ENCODE measurements at regions not wholly inside any gene's neighbourhood (a gene's known extent, or its start where the extent isn't known, plus 50 kb on each side); places are given as distances from the start of the nearest gene placed in this dataset.

DNA sequence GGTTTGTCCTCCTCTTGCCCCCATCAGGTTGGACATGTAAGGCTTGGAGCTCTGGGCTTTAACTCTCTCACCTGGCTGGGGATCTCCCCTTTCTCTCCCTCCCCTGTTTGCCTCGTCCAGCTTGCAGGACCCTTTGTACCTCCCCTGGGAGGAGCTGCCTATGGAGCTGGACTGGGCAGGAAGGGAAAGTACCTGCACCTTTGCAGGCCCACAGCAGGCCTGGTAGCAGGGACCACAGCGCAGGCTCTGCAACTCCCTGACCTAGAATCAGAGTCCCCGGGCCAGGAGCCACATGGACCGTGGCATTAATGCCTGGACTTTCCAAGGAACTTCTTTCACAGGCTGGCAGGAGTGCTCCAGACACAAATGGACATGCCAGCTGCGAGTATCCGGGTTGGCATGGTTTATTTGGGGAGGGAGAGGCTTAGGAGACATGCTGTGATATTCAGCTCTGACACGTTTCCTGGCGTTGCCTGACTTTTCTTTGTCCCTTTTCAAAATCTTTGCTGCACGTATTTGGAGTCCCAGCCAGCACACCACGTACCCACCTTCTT lies 268.5 kb upstream of the EXOC2 start:
- WGBS (ENCODE audit: insufficient coverage): 67% methylated on average over 9 of the region's 10 CpGs
- no peaks in the 10 kb centered on the region for H3K36me3 ChIP-seq (ENCODE audit: control insufficient read depth, insufficient read depth, low read length)
- no peaks in the 10 kb centered on the region for H3K9me3 ChIP-seq (ENCODE audit: control insufficient read depth, insufficient read depth, low read length)
- DNase-seq (ENCODE audit: low read depth in 4 of 6, low spot score in 6 of 6): peak in 1 of 6 donors; percentile 62
- no peaks in the 10 kb centered on the region for H3K27me3 ChIP-seq (ENCODE audit: control insufficient read depth, insufficient read depth, low read length)
- H3K27ac ChIP-seq (ENCODE audit: low read depth, low read length): no peak overlapping the region
- H3K4me3 ChIP-seq (ENCODE audit: low read depth, low read length): no peak overlapping the region
- H3K4me1 ChIP-seq (ENCODE audit: control insufficient read depth, insufficient read depth, low read length): peaks cover 10% of the 10 kb centered on the region

DNA sequence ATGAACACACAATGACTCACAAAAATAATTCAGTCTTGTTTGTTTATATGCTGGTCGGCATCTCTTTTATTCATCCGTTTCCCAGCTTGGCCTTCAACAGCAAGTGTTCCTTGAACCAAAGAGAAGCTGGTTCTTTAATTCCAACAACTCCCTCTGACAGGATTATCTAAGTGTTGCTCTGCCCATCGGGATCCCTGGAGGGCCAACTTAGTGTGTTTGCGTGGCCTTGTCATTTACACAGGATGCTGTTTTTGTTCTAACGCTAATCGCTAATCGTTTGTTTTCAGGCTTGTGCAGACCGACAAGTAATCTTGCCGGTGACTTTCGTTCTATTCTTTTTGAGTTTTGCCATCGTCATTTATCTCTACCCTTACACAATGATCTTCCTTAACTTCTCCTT lies 267.4 kb upstream of the EXOC2 start:
- Histone ChIP-seq H3K27ac (ENCODE audit: low read depth, low read length) (no peak overlapping the region), H3K27me3 (ENCODE audit: control insufficient read depth, insufficient read depth, low read length) (no peaks in the 10 kb centered on the region), H3K9me3 (ENCODE audit: control insufficient read depth, insufficient read depth, low read length) (no peaks in the 10 kb centered on the region), H3K4me1 (ENCODE audit: control insufficient read depth, insufficient read depth, low read length) (peaks cover 10% of the 10 kb centered on the region), H3K4me3 (ENCODE audit: low read depth, low read length) (no peak overlapping the region), H3K36me3 (ENCODE audit: control insufficient read depth, insufficient read depth, low read length) (no peaks in the 10 kb centered on the region)
- peak in 1 of 6 donors; percentile 21 for DNase-seq (ENCODE audit: low read depth in 4 of 6, low spot score in 6 of 6)
- 24% methylated on average over 5 of the region's 11 CpGs for WGBS (ENCODE audit: insufficient coverage)

DNA sequence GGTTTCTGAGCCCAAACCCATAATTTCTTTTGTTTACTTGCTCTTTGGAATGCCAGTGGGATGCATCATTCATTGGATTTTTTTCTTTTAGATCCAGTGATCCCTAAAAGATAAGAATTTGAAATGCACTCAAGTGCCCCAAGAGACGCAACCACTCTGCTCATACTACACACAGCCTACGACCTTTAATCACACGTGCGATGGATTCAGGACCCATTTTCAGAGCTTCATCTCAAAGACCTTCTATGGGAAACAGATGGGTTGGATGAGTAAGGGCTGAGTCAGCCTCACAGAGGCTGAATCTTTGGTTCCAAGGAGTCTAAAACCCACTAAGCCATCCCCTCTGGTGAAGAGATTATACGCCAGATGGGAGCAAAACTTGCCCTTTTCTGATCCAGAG lies 265.5 kb upstream of the EXOC2 start:
- Histone ChIP-seq H3K4me1 (ENCODE audit: control insufficient read depth, insufficient read depth, low read length) (peaks cover 10% of the 10 kb centered on the region), H3K36me3 (ENCODE audit: control insufficient read depth, insufficient read depth, low read length) (no peaks in the 10 kb centered on the region), H3K27me3 (ENCODE audit: control insufficient read depth, insufficient read depth, low read length) (no peaks in the 10 kb centered on the region), H3K9me3 (ENCODE audit: control insufficient read depth, insufficient read depth, low read length) (no peaks in the 10 kb centered on the region), H3K4me3 (ENCODE audit: low read depth, low read length) (no peak overlapping the region), H3K27ac (ENCODE audit: low read depth, low read length) (no peak overlapping the region)
- WGBS (ENCODE audit: insufficient coverage): 86% methylated on average over 1 of the region's 5 CpGs
- no peak for DNase-seq (ENCODE audit: low read depth in 4 of 6, low spot score in 6 of 6)

DNA sequence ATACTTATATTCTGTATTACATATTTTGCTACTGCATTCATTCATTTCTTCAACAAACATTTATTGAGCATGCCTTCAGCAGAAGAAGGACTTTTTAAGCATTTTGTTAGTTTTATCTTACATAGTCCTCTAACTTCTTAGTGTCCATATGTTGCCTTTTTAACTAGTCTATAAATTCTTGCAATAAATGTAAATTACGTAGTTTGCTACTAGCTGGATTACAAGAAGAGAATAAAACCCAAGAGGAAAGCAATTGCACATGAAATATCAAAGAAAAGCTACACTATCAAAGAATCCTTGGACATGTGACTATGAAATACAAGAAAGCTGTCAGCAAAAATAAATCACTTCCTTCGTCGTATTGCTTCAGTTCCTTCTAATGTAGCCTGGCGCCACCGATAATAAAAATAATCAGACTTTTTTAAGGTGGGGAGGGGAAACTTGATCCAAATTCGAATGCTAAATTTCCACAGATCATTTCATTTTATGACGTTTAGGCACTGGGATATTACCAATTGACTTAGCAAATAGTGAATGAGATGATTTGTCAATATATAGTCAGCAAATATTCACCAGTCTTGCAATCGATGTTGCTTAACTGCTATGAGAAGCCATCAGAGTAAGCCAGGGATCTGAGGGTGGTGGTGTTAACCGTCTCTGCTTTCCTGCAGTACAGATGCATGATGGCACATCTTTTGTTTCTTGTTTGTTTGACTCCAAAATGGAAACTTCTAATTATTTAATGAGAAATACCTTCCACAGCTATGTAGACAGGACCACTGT lies 258.7 kb upstream of the EXOC2 start:
- Histone ChIP-seq H3K9me3 (ENCODE audit: control insufficient read depth, insufficient read depth, low read length) (no peaks in the 10 kb centered on the region), H3K4me3 (ENCODE audit: low read depth, low read length) (no peak overlapping the region), H3K4me1 (ENCODE audit: control insufficient read depth, insufficient read depth, low read length) (peaks cover 3% of the 10 kb centered on the region), H3K27me3 (ENCODE audit: control insufficient read depth, insufficient read depth, low read length) (no peaks in the 10 kb centered on the region), H3K27ac (ENCODE audit: low read depth, low read length) (no peak overlapping the region), H3K36me3 (ENCODE audit: control insufficient read depth, insufficient read depth, low read length) (no peaks in the 10 kb centered on the region)
- DNase-seq (ENCODE audit: low read depth in 4 of 6, low spot score in 6 of 6): no peak
- 80% methylated on average over 2 of the region's 9 CpGs for WGBS (ENCODE audit: insufficient coverage)

DNA sequence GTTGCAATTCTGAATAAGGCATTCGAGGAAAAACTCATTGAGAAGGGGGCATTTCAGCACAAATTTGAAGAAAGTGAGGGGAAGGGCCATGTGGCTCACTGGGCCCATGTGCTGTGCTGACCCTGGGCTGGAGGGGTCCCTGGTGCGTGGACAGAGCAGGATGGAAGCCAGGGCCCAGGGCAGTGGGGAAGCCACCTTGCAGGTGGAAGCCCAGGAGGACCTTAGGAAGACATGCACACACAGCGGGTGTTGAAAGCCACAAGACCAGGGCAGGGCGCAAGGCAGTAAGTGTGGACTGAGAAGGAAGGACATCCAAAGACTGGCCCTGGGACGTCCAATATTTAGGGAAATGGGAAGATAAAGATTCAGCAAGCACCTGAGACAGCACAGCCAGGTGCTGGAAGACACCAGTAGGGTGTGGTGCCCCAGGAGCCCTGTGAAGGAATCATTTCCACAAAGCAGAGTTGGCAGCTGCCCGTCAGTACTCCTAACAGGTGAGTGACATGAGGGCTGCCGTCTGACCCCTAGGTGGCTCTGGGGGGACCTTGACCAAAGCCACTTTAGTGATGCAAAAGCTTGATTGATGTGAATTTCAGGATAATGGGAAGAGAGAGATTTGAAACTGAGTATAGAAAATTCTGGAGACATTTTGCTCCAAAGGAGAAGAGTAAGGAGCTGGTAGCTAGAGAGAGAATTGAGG lies 254.4 kb upstream of the EXOC2 start:
- Histone ChIP-seq H3K4me3 (ENCODE audit: low read depth, low read length) (no peak overlapping the region), H3K4me1 (ENCODE audit: control insufficient read depth, insufficient read depth, low read length) (peaks cover 5% of the 10 kb centered on the region), H3K27ac (ENCODE audit: low read depth, low read length) (no peak overlapping the region), H3K36me3 (ENCODE audit: control insufficient read depth, insufficient read depth, low read length) (no peaks in the 10 kb centered on the region), H3K9me3 (ENCODE audit: control insufficient read depth, insufficient read depth, low read length) (no peaks in the 10 kb centered on the region), H3K27me3 (ENCODE audit: control insufficient read depth, insufficient read depth, low read length) (no peaks in the 10 kb centered on the region)
- 79% methylated on average over 7 of the region's 7 CpGs for WGBS (ENCODE audit: insufficient coverage)
- DNase-seq (ENCODE audit: low read depth in 4 of 6, low spot score in 6 of 6): no peak

DNA sequence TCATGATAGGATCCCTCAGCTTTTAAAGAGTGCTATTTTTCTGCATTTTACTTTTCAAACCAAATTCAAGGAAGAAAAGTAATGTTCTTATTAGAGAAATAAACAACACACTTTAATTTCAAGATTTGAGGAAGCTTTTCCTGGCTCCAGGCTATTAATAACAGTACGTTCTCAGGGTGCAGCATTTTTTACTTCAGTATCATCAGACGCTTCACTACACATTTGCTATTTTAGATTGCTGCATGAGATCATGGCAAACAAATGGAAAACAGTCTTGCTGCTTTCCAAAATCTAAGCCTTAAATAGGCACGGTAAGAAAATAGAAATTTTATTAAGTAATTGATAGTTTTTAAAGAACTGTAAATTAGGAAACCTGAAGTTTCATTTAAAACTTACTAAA lies 253.6 kb upstream of the EXOC2 start:
- no peaks in the 10 kb centered on the region for H3K27me3 ChIP-seq (ENCODE audit: control insufficient read depth, insufficient read depth, low read length)
- peak in 2 of 6 donors; percentile 24 to 37 for DNase-seq (ENCODE audit: low read depth in 4 of 6, low spot score in 6 of 6)
- no peak overlapping the region for H3K27ac ChIP-seq (ENCODE audit: low read depth, low read length)
- H3K9me3 ChIP-seq (ENCODE audit: control insufficient read depth, insufficient read depth, low read length): no peaks in the 10 kb centered on the region
- no peaks in the 10 kb centered on the region for H3K36me3 ChIP-seq (ENCODE audit: control insufficient read depth, insufficient read depth, low read length)
- WGBS (ENCODE audit: insufficient coverage): 83% methylated on average over 1 of the region's 3 CpGs
- peaks cover 5% of the 10 kb centered on the region for H3K4me1 ChIP-seq (ENCODE audit: control insufficient read depth, insufficient read depth, low read length)
- H3K4me3 ChIP-seq (ENCODE audit: low read depth, low read length): no peak overlapping the region

DNA sequence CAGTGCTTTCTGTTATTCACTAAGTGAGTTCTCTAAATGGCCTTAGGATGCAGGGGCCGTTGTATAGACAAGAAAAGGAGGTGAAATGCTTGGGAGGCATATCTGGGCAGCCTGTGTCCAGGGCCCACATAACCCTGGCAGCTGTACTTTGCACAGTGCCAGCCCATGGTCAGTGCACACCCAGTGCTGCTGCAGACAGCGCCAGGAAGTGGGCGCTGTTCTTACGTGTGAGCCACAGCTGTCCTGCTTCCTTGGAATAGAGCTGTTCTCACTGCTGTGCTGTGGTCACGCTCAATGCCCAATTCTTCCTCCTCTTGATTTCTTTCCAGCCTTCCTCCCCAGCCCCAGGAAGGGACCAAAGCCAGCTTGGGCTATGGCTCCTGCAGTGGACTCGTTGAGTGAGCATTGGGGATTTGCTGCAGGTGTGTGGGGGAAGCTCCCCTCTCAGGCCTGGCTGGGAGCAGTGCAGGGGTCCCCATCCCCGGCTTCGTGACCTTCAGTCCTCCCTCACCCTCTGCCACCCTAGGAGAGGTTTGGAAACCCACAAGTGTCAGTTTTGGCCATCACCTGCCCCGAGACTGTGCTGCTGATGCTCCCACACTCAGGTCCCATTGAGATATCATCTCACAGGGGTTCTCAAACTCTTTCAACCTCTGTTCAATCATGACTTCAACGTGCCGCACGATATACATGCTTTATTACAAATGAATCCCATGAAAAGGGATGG lies 246.8 kb upstream of the EXOC2 start:
- DNase-seq (ENCODE audit: low read depth in 4 of 6, low spot score in 6 of 6): no peak
- H3K4me1 ChIP-seq (ENCODE audit: control insufficient read depth, insufficient read depth, low read length): peaks cover 8% of the 10 kb centered on the region
- H3K36me3 ChIP-seq (ENCODE audit: control insufficient read depth, insufficient read depth, low read length): no peaks in the 10 kb centered on the region
- no peak overlapping the region for H3K27ac ChIP-seq (ENCODE audit: low read depth, low read length)
- H3K9me3 ChIP-seq (ENCODE audit: control insufficient read depth, insufficient read depth, low read length): no peaks in the 10 kb centered on the region
- no peaks in the 10 kb centered on the region for H3K27me3 ChIP-seq (ENCODE audit: control insufficient read depth, insufficient read depth, low read length)
- 51% methylated on average over 7 of the region's 12 CpGs for WGBS (ENCODE audit: insufficient coverage)
- no peak overlapping the region for H3K4me3 ChIP-seq (ENCODE audit: low read depth, low read length)

DNA sequence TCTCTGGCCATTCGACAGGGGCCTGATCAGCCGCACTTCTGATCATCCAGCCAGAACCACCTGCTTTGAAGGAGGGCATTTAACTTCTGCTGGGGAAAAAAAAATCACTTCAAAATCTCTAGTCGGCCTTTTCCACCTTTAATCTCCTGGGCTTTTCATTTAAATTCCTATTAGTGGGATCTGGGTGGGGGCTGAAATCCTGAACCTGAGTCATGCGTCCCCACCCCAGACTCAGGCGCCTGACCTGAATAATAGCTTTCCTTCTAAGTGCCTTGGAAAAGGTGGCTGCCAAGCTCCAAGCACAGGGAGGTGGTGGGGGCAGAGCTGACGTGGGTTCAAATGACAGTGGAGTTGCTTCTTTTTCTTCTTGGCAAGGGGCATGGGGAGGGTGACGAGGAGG lies 246.0 kb upstream of the EXOC2 start:
- H3K9me3 ChIP-seq (ENCODE audit: control insufficient read depth, insufficient read depth, low read length): no peaks in the 10 kb centered on the region
- no peak for DNase-seq (ENCODE audit: low read depth in 4 of 6, low spot score in 6 of 6)
- no peaks in the 10 kb centered on the region for H3K36me3 ChIP-seq (ENCODE audit: control insufficient read depth, insufficient read depth, low read length)
- WGBS (ENCODE audit: insufficient coverage): 50% methylated on average over 2 of the region's 7 CpGs
- no peak overlapping the region for H3K4me3 ChIP-seq (ENCODE audit: low read depth, low read length)
- no peak overlapping the region for H3K27ac ChIP-seq (ENCODE audit: low read depth, low read length)
- H3K27me3 ChIP-seq (ENCODE audit: control insufficient read depth, insufficient read depth, low read length): no peaks in the 10 kb centered on the region
- H3K4me1 ChIP-seq (ENCODE audit: control insufficient read depth, insufficient read depth, low read length): peaks cover 8% of the 10 kb centered on the region

DNA sequence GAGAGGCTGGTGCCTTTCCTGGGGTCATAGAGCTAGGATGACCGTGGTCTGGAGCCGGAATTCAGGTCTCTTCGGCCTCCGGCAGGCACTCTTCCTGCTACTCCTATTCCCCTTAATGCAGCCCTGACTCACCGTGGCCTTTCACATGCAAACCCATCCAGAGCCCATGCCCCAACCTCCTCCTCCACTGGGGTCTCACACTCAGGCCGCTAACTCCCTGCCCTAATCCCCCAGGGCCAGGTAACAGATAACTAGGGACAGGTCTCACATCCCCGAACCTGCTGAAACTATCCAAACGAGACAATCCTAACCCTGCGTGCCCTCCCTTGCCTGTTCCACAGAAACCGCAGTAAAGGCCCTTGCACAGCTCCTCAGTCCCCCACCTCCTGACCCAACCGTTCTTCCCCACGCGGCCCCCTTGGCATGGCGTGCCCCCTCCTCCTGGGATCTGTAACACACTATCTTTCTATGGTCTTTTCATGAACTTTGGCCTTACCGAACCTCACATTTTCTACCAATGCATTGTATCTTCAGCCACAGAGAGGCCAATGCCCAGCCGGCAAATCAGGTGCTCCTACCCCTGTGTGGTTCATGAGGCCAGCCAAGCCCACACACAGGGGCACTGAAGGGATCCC lies 245.4 kb upstream of the EXOC2 start:
- H3K4me3 ChIP-seq (ENCODE audit: low read depth, low read length): no peak overlapping the region
- no peak for DNase-seq (ENCODE audit: low read depth in 4 of 6, low spot score in 6 of 6)
- 89% methylated on average over 16 of the region's 16 CpGs for WGBS (ENCODE audit: insufficient coverage)
- no peaks in the 10 kb centered on the region for H3K9me3 ChIP-seq (ENCODE audit: control insufficient read depth, insufficient read depth, low read length)
- no peaks in the 10 kb centered on the region for H3K36me3 ChIP-seq (ENCODE audit: control insufficient read depth, insufficient read depth, low read length)
- peaks cover 8% of the 10 kb centered on the region for H3K4me1 ChIP-seq (ENCODE audit: control insufficient read depth, insufficient read depth, low read length)
- no peak overlapping the region for H3K27ac ChIP-seq (ENCODE audit: low read depth, low read length)
- H3K27me3 ChIP-seq (ENCODE audit: control insufficient read depth, insufficient read depth, low read length): no peaks in the 10 kb centered on the region

Data from spinal cord (tissue), 9 donors.